Mesothelial cell of epicardium (in vitro differentiated cells): ENCODE measurements at regions not wholly inside any gene's neighbourhood (a gene's known extent, or its start where the extent isn't known, plus 50 kb on each side); places are given as distances from the start of the nearest gene placed in this dataset.

Experiments
- DNase-seq, 2 experiments: peaks; one replicate each; pipeline ENCODE4 v3.0.0; 2021; ENCODE audit warnings: low spot score in 2 of 2; ENCODE audit not compliant: unreplicated experiment in 2 of 2
- H3K27ac Mint-ChIP-seq: 2 replicates; pipeline ENCODE4 v1.8.0; 2021; ENCODE audit warnings: mixed read lengths
- H3K27me3 Mint-ChIP-seq: 2 replicates; pipeline ENCODE4 v1.8.0; 2021; ENCODE audit warnings: low read depth, mixed read lengths
- H3K36me3 Mint-ChIP-seq: 2 replicates; pipeline ENCODE4 v1.8.0; 2021; ENCODE audit warnings: mixed read lengths
- H3K4me1 Mint-ChIP-seq: 2 replicates; pipeline ENCODE4 v1.8.0; 2021; ENCODE audit warnings: mixed read lengths
- H3K4me3 Mint-ChIP-seq: 2 replicates; pipeline ENCODE4 v1.8.0; 2021; ENCODE audit warnings: mild to moderate bottlenecking, moderate library complexity, mixed read lengths
- H3K9me3 Mint-ChIP-seq: 2 replicates; pipeline ENCODE4 v1.8.0; 2021; ENCODE audit warnings: mixed read lengths
- CTCF ChIP-seq: fragments of 200-600 bp; sonication (generic); IDR thresholded peaks from one replicate; pipeline ENCODE4 v1.5.0; 2021; ENCODE audit warnings: antibody characterized with exemption; ENCODE audit not compliant: unreplicated experiment

- no peaks in the 10 kb centered on the region for H3K9me3 Mint-ChIP-seq
- no peaks in the 10 kb centered on the region for H3K27me3 Mint-ChIP-seq
- no peak for DNase-seq
- H3K4me3 Mint-ChIP-seq, result no peak overlapping the region
- no peak for TF ChIP-seq CTCF
- no peak overlapping the region for H3K27ac Mint-ChIP-seq
- H3K36me3 Mint-ChIP-seq, result no peaks in the 10 kb centered on the region
- H3K4me1 Mint-ChIP-seq, result no peaks in the 10 kb centered on the region
Observed at GRCh38 chr18:60950634-60951033, 382.6 kb upstream of the CDH20 start.

- no peaks in the 10 kb centered on the region for H3K36me3 Mint-ChIP-seq
- H3K9me3 Mint-ChIP-seq, result no peaks in the 10 kb centered on the region
- H3K27me3 Mint-ChIP-seq, result no peaks in the 10 kb centered on the region
- H3K4me3 Mint-ChIP-seq, result no peak overlapping the region
- no peak for TF ChIP-seq CTCF
- no peaks in the 10 kb centered on the region for H3K4me1 Mint-ChIP-seq
- no peak for DNase-seq
- H3K27ac Mint-ChIP-seq, result no peak overlapping the region
Observed at GRCh38 chr18:60951091-60951490, 382.1 kb upstream of the CDH20 start.

- H3K27ac Mint-ChIP-seq, result no peak overlapping the region
- peaks cover 3% of the 10 kb centered on the region for H3K9me3 Mint-ChIP-seq
- no peaks in the 10 kb centered on the region for H3K36me3 Mint-ChIP-seq
- no peak for DNase-seq
- peaks cover 8% of the 10 kb centered on the region for H3K4me1 Mint-ChIP-seq
- H3K27me3 Mint-ChIP-seq, result no peaks in the 10 kb centered on the region
- no peak overlapping the region for H3K4me3 Mint-ChIP-seq
- no peak for TF ChIP-seq CTCF
Observed at GRCh38 chr18:60962625-60963024, 370.6 kb upstream of the CDH20 start.

GRCh38 chr18:60965856-60966255, 367.4 kb upstream of the CDH20 start:
- Mint-ChIP-seq H3K4me3 (no peak overlapping the region), H3K36me3 (no peaks in the 10 kb centered on the region), H3K27ac (no peak overlapping the region), H3K4me1 (peaks cover 8% of the 10 kb centered on the region), H3K27me3 (no peaks in the 10 kb centered on the region), H3K9me3 (peaks cover 3% of the 10 kb centered on the region)
- no peak for TF ChIP-seq CTCF
- DNase-seq, result no peak

GRCh38 chr18:60966876-60967275, 366.4 kb upstream of the CDH20 start:
- Mint-ChIP-seq H3K27me3 (no peaks in the 10 kb centered on the region), H3K9me3 (peaks cover 3% of the 10 kb centered on the region), H3K27ac (no peak overlapping the region), H3K4me1 (peaks cover 8% of the 10 kb centered on the region), H3K4me3 (no peak overlapping the region), H3K36me3 (no peaks in the 10 kb centered on the region)
- no peak for TF ChIP-seq CTCF
- DNase-seq, result no peak

GRCh38 chr18:60975420-60975819, 357.8 kb upstream of the CDH20 start:
- peaks cover 14% of the 10 kb centered on the region for H3K4me1 Mint-ChIP-seq
- no peak for DNase-seq
- H3K4me3 Mint-ChIP-seq, result no peak overlapping the region
- no peaks in the 10 kb centered on the region for H3K9me3 Mint-ChIP-seq
- no peaks in the 10 kb centered on the region for H3K27me3 Mint-ChIP-seq
- no peak for TF ChIP-seq CTCF
- no peaks in the 10 kb centered on the region for H3K36me3 Mint-ChIP-seq
- no peak overlapping the region for H3K27ac Mint-ChIP-seq
